SK-N-SH (cell line): ENCODE measurements at regions not wholly inside any gene's neighbourhood (a gene's known extent, or its start where the extent isn't known, plus 50 kb on each side); places are given as distances from the start of the nearest gene placed in this dataset.

ENCODE experiments used
- CTCF ChIA-PET: fragments of 300-600, 350-600 bp; formaldehyde crosslinking; extraction: SDS; loops from one replicate; lab custom pipeline; 2021; lab: Yijun Ruan, JAX
- POLR2A ChIA-PET: fragments of 350-600 bp; sonication (Branson Sonifier 250); formaldehyde crosslinking; extraction: SDS; loops from one replicate; lab custom pipeline; 2020; ENCODE audit warnings: antibody characterized with exemption, inconsistent platforms; lab: Yijun Ruan, JAX
- DNase-seq: peaks from one replicate; pipeline ENCODE4 v3.0.0; 2012
- H2AFZ ChIP-seq: fragments of 200-600 bp; sonication (generic); 2 replicates; pipeline ENCODE4 v1.8.1; 2016; ENCODE audit warnings: antibody characterized with exemption, mild to moderate bottlenecking, low read depth
- H3F3A ChIP-seq: fragments of 200-600 bp; sonication (generic); replicated peaks from 2 replicates; pipeline ENCODE3; 2016; ENCODE audit warnings: antibody characterized with exemption, mild to moderate bottlenecking; ENCODE audit not compliant: insufficient read depth
- H3K27ac ChIP-seq, 2 experiments: fragments of 200-500 bp in 1 of 2; fragments of 200-600 bp in 1 of 2; sonication (Bioruptor generic) in 1 of 2; sonication (generic), shearing (Covaris generic) in 1 of 2; 2 replicates each; pipeline versions ENCODE4 v1.5.1 to v1.6.1; 2014 to 2016; ENCODE audit warnings: low read depth in 2 of 2, inconsistent platforms in 1 of 2, low read length in 1 of 2, mild to moderate bottlenecking in 1 of 2, mixed read lengths in 1 of 2
- H3K27me3 ChIP-seq: fragments of 200-600 bp; sonication (generic), shearing (Covaris generic); 2 replicates; pipeline ENCODE4 v1.6.1; 2016; ENCODE audit warnings: mixed run types; ENCODE audit not compliant: insufficient read depth
- H3K36me3 ChIP-seq, 2 experiments: fragments of 200-500 bp in 1 of 2; fragments of 200-600 bp in 1 of 2; sonication (Bioruptor generic) in 1 of 2; sonication (generic) in 1 of 2; replicated peaks in 1 of 2; 2 replicates each; pipeline versions ENCODE3 to v1.5.1; 2014 to 2016; ENCODE audit warnings: low read length in 1 of 2, mild to moderate bottlenecking in 1 of 2; ENCODE audit not compliant: insufficient read depth in 2 of 2, control insufficient read depth in 1 of 2
- H3K4me1 ChIP-seq, 2 experiments: fragments of 200-500 bp in 1 of 2; fragments of 200-600 bp in 1 of 2; sonication (Bioruptor generic) in 1 of 2; sonication (generic), shearing (Covaris generic) in 1 of 2; 2 replicates each; pipeline versions ENCODE4 v1.5.1 to v1.6.1; 2014 to 2016; ENCODE audit warnings: low read depth in 1 of 2, low read length in 1 of 2, mixed run types in 1 of 2; ENCODE audit not compliant: insufficient read depth in 2 of 2, control insufficient read depth in 1 of 2
- H3K4me2 ChIP-seq: fragments of 200-600 bp; sonication (generic), shearing (Covaris generic); 2 replicates; pipeline ENCODE4 v1.6.1; 2017; ENCODE audit warnings: mixed run types
- H3K4me3 ChIP-seq, 2 experiments: fragments of 200-500 bp in 1 of 2; fragments of 200-600 bp in 1 of 2; sonication (Bioruptor generic) in 1 of 2; sonication (generic), shearing (Covaris generic) in 1 of 2; 2 replicates each; pipeline versions ENCODE4 v1.5.1 to v1.8.1; 2014 to 2016; ENCODE audit warnings: low read depth in 2 of 2, inconsistent platforms in 1 of 2, low read length in 1 of 2, mild to moderate bottlenecking in 1 of 2, mixed read lengths in 1 of 2, moderate library complexity in 1 of 2
- H3K79me2 ChIP-seq: fragments of 200-600 bp; sonication (generic); 2 replicates; pipeline ENCODE4 v1.8.1; 2017; ENCODE audit warnings: mild to moderate bottlenecking; ENCODE audit not compliant: insufficient read depth
- H3K9ac ChIP-seq: fragments of 200-600 bp; sonication (generic); 2 replicates; pipeline ENCODE4 v1.6.1; 2017; ENCODE audit warnings: mixed run types
- H3K9me2 ChIP-seq: fragments of 200-600 bp; sonication (generic); 2 replicates; pipeline ENCODE4 v1.6.1; 2017; ENCODE audit warnings: mixed run types
- H3K9me3 ChIP-seq: fragments of 200-600 bp; sonication (generic); 2 replicates; pipeline ENCODE4 v1.6.1; 2017; ENCODE audit warnings: mixed run types, mild to moderate bottlenecking, moderate library complexity
- H4K20me1 ChIP-seq: fragments of 200-600 bp; sonication (generic); 2 replicates; pipeline ENCODE4 v1.6.1; 2017; ENCODE audit warnings: mild to moderate bottlenecking, mixed run types; ENCODE audit not compliant: insufficient read depth
- CHD2 ChIP-seq: fragments of 150-350 bp; IDR thresholded peaks from 2 replicates; pipeline ENCODE4 v1.6.1; 2018; ENCODE audit warnings: low read length; ENCODE audit not compliant: partially characterized antibody
- EP300 ChIP-seq, 2 experiments: IDR thresholded peaks; 2 replicates each; pipeline versions ENCODE4 v1.4.0 to v1.6.1; 2012; ENCODE audit warnings: borderline replicate concordance in 1 of 2, low read depth in 1 of 2, low read length in 1 of 2
- FOSL2 ChIP-seq: IDR thresholded peaks from 2 replicates; pipeline ENCODE4 v1.4.0; 2012; ENCODE audit warnings: low read depth, mild to moderate bottlenecking, moderate library complexity, borderline replicate concordance
- FOXM1 ChIP-seq: IDR thresholded peaks from 2 replicates; pipeline ENCODE4 v1.4.0; 2012; ENCODE audit warnings: low read depth, mild to moderate bottlenecking
- JUND ChIP-seq: IDR thresholded peaks from 2 replicates; pipeline ENCODE4 v1.4.0; 2012
- MEF2A ChIP-seq: IDR thresholded peaks from 2 replicates; pipeline ENCODE4 v1.4.0; 2012; ENCODE audit warnings: low read depth, borderline replicate concordance
- MXI1 ChIP-seq: IDR thresholded peaks from 2 replicates; pipeline ENCODE4 v1.6.1; 2012; ENCODE audit warnings: mild to moderate bottlenecking, low read depth, low read length, improper control_type of control experiment
- RFX5 ChIP-seq: IDR thresholded peaks from 2 replicates; pipeline ENCODE4 v1.6.1; 2012; ENCODE audit warnings: mild to moderate bottlenecking, improper control_type of control experiment, low read length
- RXRA ChIP-seq: IDR thresholded peaks from 2 replicates; pipeline ENCODE4 v1.4.0; 2012; ENCODE audit warnings: low read depth, mild to moderate bottlenecking, borderline replicate concordance
- SIN3A ChIP-seq: IDR thresholded peaks from 2 replicates; pipeline ENCODE4 v1.6.1; 2012; ENCODE audit warnings: low read depth, mild to moderate bottlenecking, low read length, moderate library complexity, borderline replicate concordance
- TAF1 ChIP-seq: IDR thresholded peaks from 2 replicates; pipeline ENCODE4 v1.6.1; 2012; ENCODE audit warnings: low read depth, mild to moderate bottlenecking, low read length, moderate library complexity, borderline replicate concordance
- TEAD4 ChIP-seq: IDR thresholded peaks from 2 replicates; pipeline ENCODE4 v1.4.0; 2012; ENCODE audit warnings: mild to moderate bottlenecking, borderline replicate concordance; ENCODE audit not compliant: insufficient read depth
- YY1 ChIP-seq: IDR thresholded peaks from 2 replicates; pipeline ENCODE4 v1.4.0; 2012; ENCODE audit warnings: low read depth, mild to moderate bottlenecking
- WGBS: methylation state at CpG from one replicate; pipeline ENCODE4 v1.1.6; 2017; ENCODE audit warnings: low lambda C conversion rate; 5-methylcytosine and 5-hydroxymethylcytosine counted together
- TF ChIP-seq, protein P1 (sequence below): IDR thresholded peaks from 2 replicates; pipeline ENCODE4 v1.4.0; 2012; ENCODE audit warnings: low read depth, borderline replicate concordance
- TF ChIP-seq, protein P2 (sequence below): IDR thresholded peaks from 2 replicates; pipeline ENCODE4 v1.4.0; 2012; ENCODE audit warnings: low read depth
- TF ChIP-seq, protein P3 (sequence below): IDR thresholded peaks from 2 replicates; pipeline ENCODE4; 2012
- TF ChIP-seq, protein P4 (sequence below): IDR thresholded peaks from 2 replicates; pipeline ENCODE4 v1.4.0; 2012; ENCODE audit warnings: low read depth, borderline replicate concordance

DNA sequence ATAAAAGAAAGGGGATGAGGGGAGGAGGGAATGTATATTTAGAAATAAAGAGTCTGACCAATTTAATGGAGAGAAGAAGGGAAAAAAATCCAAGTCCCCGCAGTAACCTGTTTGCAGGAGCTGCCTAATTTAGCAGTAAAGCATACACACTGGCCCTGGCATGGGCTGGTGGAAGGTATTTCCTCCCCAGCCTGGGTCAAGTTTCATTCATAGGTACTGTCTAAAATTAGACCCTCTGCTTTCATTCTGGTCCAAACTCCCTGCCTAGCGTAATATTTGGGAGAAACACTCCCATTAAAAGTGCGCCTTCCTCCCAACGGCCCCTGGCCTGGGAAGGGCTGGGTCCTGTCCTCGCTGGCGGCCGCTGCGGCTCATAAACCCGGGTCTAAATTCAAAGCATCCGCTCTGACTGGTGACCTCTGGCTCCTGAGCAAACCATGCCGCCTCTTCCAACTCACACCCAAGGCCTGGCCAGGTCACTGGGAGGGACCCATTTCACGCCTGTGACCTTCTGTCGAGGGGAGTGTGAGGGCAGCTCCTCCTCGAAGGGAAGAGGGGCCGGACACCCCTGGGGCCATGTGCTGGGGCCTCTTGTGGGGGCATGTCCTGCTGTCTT, 123.2 kb downstream of the FGF18 start:
- no peak for TF ChIP-seq FOSL2
- TF ChIP-seq, protein P1, sequence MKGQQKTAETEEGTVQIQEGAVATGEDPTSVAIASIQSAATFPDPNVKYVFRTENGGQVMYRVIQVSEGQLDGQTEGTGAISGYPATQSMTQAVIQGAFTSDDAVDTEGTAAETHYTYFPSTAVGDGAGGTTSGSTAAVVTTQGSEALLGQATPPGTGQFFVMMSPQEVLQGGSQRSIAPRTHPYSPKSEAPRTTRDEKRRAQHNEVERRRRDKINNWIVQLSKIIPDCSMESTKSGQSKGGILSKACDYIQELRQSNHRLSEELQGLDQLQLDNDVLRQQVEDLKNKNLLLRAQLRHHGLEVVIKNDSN, result no peak
- no peak overlapping the region for H2AFZ ChIP-seq
- no peaks in the 10 kb centered on the region; a peak in 1 of 4 replicates for H3K4me1 ChIP-seq
- no peaks in the 10 kb centered on the region for H3K9me2 ChIP-seq
- DNase-seq, result no peak
- no peaks in the 10 kb centered on the region for H3K79me2 ChIP-seq
- ChIA-PET CTCF (no interaction called here), POLR2A (no interaction called here)
- H3K4me2 ChIP-seq, result no peak overlapping the region
- H3F3A ChIP-seq, result no peaks in the 10 kb centered on the region
- H3K9me3 ChIP-seq, result no peaks in the 10 kb centered on the region
- no peaks in the 10 kb centered on the region for H3K27me3 ChIP-seq
- no peaks in the 10 kb centered on the region for H3K36me3 ChIP-seq
- WGBS, result 82% methylated on average over 14 of the region's 15 CpGs
- no peak overlapping the region for H3K27ac ChIP-seq
- no peak overlapping the region for H3K4me3 ChIP-seq
- H4K20me1 ChIP-seq, result no peaks in the 10 kb centered on the region
- no peak overlapping the region for H3K9ac ChIP-seq

DNA sequence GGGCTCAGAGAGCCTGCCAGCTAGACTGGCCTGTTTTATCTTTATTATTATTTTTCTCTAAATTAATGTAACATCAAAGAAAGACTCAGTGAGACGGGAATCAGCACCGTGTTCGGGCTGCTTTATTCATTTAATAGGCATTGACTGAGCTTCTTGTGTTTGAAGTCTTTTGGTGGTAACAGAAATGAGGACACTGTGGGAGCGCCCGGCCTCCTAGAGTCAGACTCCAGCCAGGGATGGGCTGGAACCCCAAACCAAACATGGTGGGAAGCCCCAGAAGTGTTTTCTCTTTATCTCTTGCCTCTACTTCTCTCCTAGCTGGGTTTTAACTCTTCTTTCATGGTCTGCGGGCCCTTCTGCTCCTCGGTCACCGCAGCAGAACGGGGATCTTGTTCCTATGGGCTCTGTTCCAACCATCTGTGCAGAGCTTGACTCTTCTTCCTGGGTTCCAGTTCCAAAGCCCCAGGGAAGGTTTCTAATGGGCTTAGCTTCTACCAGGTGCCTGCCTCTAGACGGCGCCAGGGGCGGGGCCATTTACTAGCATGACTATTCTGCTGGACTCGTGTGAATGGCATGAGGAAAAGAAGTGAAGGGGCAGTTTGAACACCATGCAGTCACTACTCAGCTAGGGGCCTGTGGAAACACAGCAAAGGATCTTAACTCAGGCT, 123.8 kb downstream of the FGF18 start:
- H3K9me2 ChIP-seq, result no peaks in the 10 kb centered on the region
- H4K20me1 ChIP-seq, result no peaks in the 10 kb centered on the region
- no peak overlapping the region for H3K4me2 ChIP-seq
- DNase-seq, result no peak
- no peaks in the 10 kb centered on the region for H3K79me2 ChIP-seq
- no peaks in the 10 kb centered on the region; a peak in 1 of 4 replicates for H3K4me1 ChIP-seq
- H3K27ac ChIP-seq, result no peak overlapping the region
- no peak overlapping the region for H3K4me3 ChIP-seq
- no peaks in the 10 kb centered on the region for H3F3A ChIP-seq
- POLR2A ChIA-PET, result no interaction called here
- H3K9me3 ChIP-seq, result no peaks in the 10 kb centered on the region
- no peak overlapping the region for H2AFZ ChIP-seq
- H3K36me3 ChIP-seq, result no peaks in the 10 kb centered on the region
- no peaks in the 10 kb centered on the region for H3K27me3 ChIP-seq
- CTCF ChIA-PET, result interaction anchor here (1.4 kb wide), 1 partner anchor 8 kb away, joined by 3 read pairs; no protein-coding TSS in a partner anchor
- WGBS, result 87% methylated on average over 13 of the region's 13 CpGs
- H3K9ac ChIP-seq, result no peak overlapping the region
- TF ChIP-seq YY1, result no peak
- no peak for TF ChIP-seq EP300 (IDR thresholded peaks at IDR 0.05; ENCODE audit: borderline replicate concordance in 1 of 2, low read depth in 1 of 2, low read length in 1 of 2)
- no peak for TF ChIP-seq CHD2
- TF ChIP-seq, protein P1, result no peak
- no peak for TF ChIP-seq FOXM1
- TF ChIP-seq SIN3A, result no peak
- TF ChIP-seq, protein P2, sequence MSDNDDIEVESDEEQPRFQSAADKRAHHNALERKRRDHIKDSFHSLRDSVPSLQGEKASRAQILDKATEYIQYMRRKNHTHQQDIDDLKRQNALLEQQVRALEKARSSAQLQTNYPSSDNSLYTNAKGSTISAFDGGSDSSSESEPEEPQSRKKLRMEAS, result no peak
- no peak for TF ChIP-seq MEF2A
- no peak for TF ChIP-seq TAF1
- TF ChIP-seq, protein P3, sequence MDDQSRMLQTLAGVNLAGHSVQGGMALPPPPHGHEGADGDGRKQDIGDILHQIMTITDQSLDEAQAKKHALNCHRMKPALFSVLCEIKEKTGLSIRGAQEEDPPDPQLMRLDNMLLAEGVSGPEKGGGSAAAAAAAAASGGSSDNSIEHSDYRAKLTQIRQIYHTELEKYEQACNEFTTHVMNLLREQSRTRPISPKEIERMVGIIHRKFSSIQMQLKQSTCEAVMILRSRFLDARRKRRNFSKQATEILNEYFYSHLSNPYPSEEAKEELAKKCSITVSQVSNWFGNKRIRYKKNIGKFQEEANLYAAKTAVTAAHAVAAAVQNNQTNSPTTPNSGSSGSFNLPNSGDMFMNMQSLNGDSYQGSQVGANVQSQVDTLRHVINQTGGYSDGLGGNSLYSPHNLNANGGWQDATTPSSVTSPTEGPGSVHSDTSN, result no peak
- no peak for TF ChIP-seq MXI1
- no peak for TF ChIP-seq TEAD4
- TF ChIP-seq RXRA, result no peak
- TF ChIP-seq, protein P4, sequence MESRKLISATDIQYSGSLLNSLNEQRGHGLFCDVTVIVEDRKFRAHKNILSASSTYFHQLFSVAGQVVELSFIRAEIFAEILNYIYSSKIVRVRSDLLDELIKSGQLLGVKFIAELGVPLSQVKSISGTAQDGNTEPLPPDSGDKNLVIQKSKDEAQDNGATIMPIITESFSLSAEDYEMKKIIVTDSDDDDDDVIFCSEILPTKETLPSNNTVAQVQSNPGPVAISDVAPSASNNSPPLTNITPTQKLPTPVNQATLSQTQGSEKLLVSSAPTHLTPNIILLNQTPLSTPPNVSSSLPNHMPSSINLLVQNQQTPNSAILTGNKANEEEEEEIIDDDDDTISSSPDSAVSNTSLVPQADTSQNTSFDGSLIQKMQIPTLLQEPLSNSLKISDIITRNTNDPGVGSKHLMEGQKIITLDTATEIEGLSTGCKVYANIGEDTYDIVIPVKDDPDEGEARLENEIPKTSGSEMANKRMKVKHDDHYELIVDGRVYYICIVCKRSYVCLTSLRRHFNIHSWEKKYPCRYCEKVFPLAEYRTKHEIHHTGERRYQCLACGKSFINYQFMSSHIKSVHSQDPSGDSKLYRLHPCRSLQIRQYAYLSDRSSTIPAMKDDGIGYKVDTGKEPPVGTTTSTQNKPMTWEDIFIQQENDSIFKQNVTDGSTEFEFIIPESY, result no peak
- TF ChIP-seq JUND, result no peak
- TF ChIP-seq RFX5, result no peak
